DOHH2 (cell line): ENCODE measurements at regions not wholly inside any gene's neighbourhood (a gene's known extent, or its start where the extent isn't known, plus 50 kb on each side); places are given as distances from the start of the nearest gene placed in this dataset.

Experiments used
- H3F3A ChIP-seq: fragments of 200-600 bp; sonication (generic), shearing (Covaris generic); 2 replicates; pipeline ENCODE4 v1.6.0; 2016; ENCODE audit warnings: antibody characterized with exemption, mild to moderate bottlenecking; ENCODE audit not compliant: control insufficient read depth, insufficient read depth
- H3K27ac ChIP-seq: fragments of 200-600 bp; sonication (generic); 2 replicates; pipeline ENCODE4 v1.5.1; 2014; ENCODE audit warnings: low read depth, mild to moderate bottlenecking, low read length, moderate library complexity
- H3K27me3 ChIP-seq: fragments of 200-600 bp; sonication (generic); 2 replicates; pipeline ENCODE4 v1.6.1; 2014; ENCODE audit warnings: mild to moderate bottlenecking, low read length, mixed read lengths; ENCODE audit not compliant: control insufficient read depth
- H3K36me3 ChIP-seq: fragments of 200-600 bp; sonication (generic); 2 replicates; pipeline ENCODE4 v1.6.1; 2014; ENCODE audit warnings: mild to moderate bottlenecking, low read length, moderate library complexity, mixed read lengths; ENCODE audit not compliant: control insufficient read depth
- H3K4me1 ChIP-seq: fragments of 200-600 bp; sonication (generic); 2 replicates; pipeline ENCODE4 v1.6.1; 2014; ENCODE audit warnings: mild to moderate bottlenecking, low read length, mixed read lengths; ENCODE audit not compliant: control insufficient read depth
- H3K4me2 ChIP-seq: fragments of 200-600 bp; sonication (generic); 2 replicates; pipeline ENCODE4 v1.6.0; 2014; ENCODE audit warnings: mild to moderate bottlenecking, low read length, moderate library complexity
- H3K4me3 ChIP-seq: fragments of 200-600 bp; sonication (generic); 2 replicates; pipeline ENCODE4 v1.5.1; 2014; ENCODE audit warnings: mild to moderate bottlenecking, low read length, mixed read lengths
- H3K79me2 ChIP-seq: fragments of 200-600 bp; sonication (generic); 2 replicates; pipeline ENCODE4 v1.6.1; 2014; ENCODE audit warnings: mild to moderate bottlenecking, low read length, mixed read lengths; ENCODE audit not compliant: control insufficient read depth
- H3K9me2 ChIP-seq: fragments of 200-600 bp; sonication (generic); replicated peaks from 2 replicates; pipeline ENCODE4 v1.6.1; 2014; ENCODE audit warnings: mild to moderate bottlenecking, low read length, mixed read lengths; ENCODE audit not compliant: control insufficient read depth
- H3K9me3 ChIP-seq: fragments of 200-600 bp; sonication (generic); 2 replicates; pipeline ENCODE4 v1.6.1; 2014; ENCODE audit warnings: antibody characterized with exemption, low read length, mixed read lengths; ENCODE audit not compliant: control insufficient read depth, insufficient read depth
- H4K20me1 ChIP-seq: fragments of 200-600 bp; sonication (generic); 2 replicates; pipeline ENCODE4 v1.6.0; 2014; ENCODE audit warnings: low read depth, mild to moderate bottlenecking, antibody characterized with exemption, low read length, moderate library complexity; ENCODE audit not compliant: control insufficient read depth, insufficient read depth
- CTCF ChIP-seq: fragments of 200-600 bp; sonication (generic); IDR thresholded peaks from one replicate; pipeline ENCODE4 v1.5.1; 2014; ENCODE audit warnings: antibody characterized with exemption, mild to moderate bottlenecking, low read depth, low read length; ENCODE audit not compliant: poor library complexity, severe bottlenecking
- EZH2phosphoT487 ChIP-seq: fragments of 200-600 bp; sonication (generic); IDR thresholded peaks from 2 replicates; pipeline ENCODE4 v1.6.1; 2017; ENCODE audit warnings: borderline replicate concordance, mild to moderate bottlenecking, antibody characterized with exemption, low read length, moderate library complexity, mixed read lengths

DNA sequence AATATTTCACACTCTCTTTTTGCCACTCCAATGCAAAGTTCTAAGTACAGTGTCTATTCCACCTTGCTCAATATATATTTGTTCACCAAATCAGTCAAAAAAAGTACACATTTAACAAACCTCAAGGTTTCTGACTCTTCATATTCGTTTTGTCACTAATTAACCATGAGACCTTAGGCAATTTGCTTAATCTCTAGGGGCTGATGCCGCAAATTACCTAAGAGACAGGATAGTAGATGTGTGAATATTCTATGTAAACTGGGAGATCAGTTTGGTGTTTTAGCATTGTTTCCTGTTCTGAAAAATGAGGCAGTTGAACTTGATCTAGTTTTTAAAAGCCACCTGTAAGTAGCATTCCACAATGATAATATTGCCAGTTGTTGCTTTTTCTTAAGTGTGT lies 182.5 kb upstream of the KCNH8 start:
- Histone ChIP-seq H4K20me1 (no peaks in the 10 kb centered on the region), H3K4me2 (no peak overlapping the region), H3K27me3 (no peaks in the 10 kb centered on the region), H3K27ac (no peak overlapping the region), H3K4me1 (no peaks in the 10 kb centered on the region), H3K4me3 (no peak overlapping the region), H3K36me3 (no peaks in the 10 kb centered on the region), H3K9me3 (no peaks in the 10 kb centered on the region), H3K79me2 (no peaks in the 10 kb centered on the region), H3F3A (no peaks in the 10 kb centered on the region), H3K9me2 (no peaks in the 10 kb centered on the region)
- TF ChIP-seq EZH2phosphoT487 (no peak), CTCF (no peak)

DNA sequence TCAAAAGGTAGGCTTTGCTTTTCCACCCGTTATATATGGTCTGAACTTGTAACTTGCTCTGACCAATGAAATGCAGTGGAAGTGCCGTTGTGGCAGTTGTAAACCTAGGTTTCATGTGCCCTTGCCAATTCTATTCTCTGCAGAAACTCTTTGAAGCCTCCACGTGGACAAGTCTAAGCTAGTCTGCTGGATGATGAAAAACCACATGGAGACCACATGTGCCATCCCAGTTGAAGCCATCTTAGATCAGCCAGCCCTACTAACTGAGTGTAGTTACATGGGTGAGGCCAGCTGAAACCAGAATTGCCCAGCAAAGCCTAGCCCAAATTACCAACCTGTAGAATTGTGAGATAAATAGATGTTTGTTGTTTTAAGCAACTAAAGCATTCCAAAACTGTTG lies 183.7 kb upstream of the KCNH8 start:
- H3K36me3 ChIP-seq = no peaks in the 10 kb centered on the region
- H3K27ac ChIP-seq = no peak overlapping the region
- H3K79me2 ChIP-seq = no peaks in the 10 kb centered on the region
- no peaks in the 10 kb centered on the region for H3F3A ChIP-seq
- H4K20me1 ChIP-seq = no peaks in the 10 kb centered on the region
- H3K4me2 ChIP-seq = no peak overlapping the region
- no peaks in the 10 kb centered on the region for H3K9me3 ChIP-seq
- TF ChIP-seq EZH2phosphoT487 = no peak
- H3K4me3 ChIP-seq = no peak overlapping the region
- H3K4me1 ChIP-seq = no peaks in the 10 kb centered on the region
- H3K9me2 ChIP-seq = no peaks in the 10 kb centered on the region
- no peaks in the 10 kb centered on the region for H3K27me3 ChIP-seq

GRCh38 chr3:18951333-18951732 lies 197.0 kb upstream of the KCNH8 start:
- Histone ChIP-seq H3F3A (no peaks in the 10 kb centered on the region), H3K27me3 (no peaks in the 10 kb centered on the region), H3K36me3 (no peaks in the 10 kb centered on the region), H4K20me1 (no peaks in the 10 kb centered on the region), H3K4me3 (no peak overlapping the region), H3K9me2 (no peaks in the 10 kb centered on the region), H3K9me3 (no peaks in the 10 kb centered on the region), H3K27ac (no peak overlapping the region), H3K4me1 (no peaks in the 10 kb centered on the region), H3K4me2 (no peak overlapping the region), H3K79me2 (no peaks in the 10 kb centered on the region)
- TF ChIP-seq EZH2phosphoT487 (no peak), CTCF (no peak)

- Histone ChIP-seq H3K4me1 (no peaks in the 10 kb centered on the region), H3K9me3 (no peaks in the 10 kb centered on the region), H3K9me2 (no peaks in the 10 kb centered on the region), H3F3A (no peaks in the 10 kb centered on the region), H3K4me2 (no peak overlapping the region), H3K4me3 (no peak overlapping the region), H3K36me3 (no peaks in the 10 kb centered on the region), H3K27ac (no peak overlapping the region), H3K27me3 (no peaks in the 10 kb centered on the region), H4K20me1 (no peaks in the 10 kb centered on the region), H3K79me2 (no peaks in the 10 kb centered on the region)
- TF ChIP-seq EZH2phosphoT487 = no peak
- TF ChIP-seq CTCF = no peak
Measured at GRCh38 chr3:18946524-18946923, 201.8 kb upstream of the KCNH8 start.
